T-cell (primary cell): ENCODE measurements at regions not wholly inside any gene's neighbourhood (a gene's known extent, or its start where the extent isn't known, plus 50 kb on each side); places are given as distances from the start of the nearest gene placed in this dataset.

Experiments
- ATAC-seq, 4 experiments: fragments of 200-7000 bp in 3 of 4; fragments of 150-1000 bp in 1 of 4; cut with Tn5 transposase; replicated peaks in 1 of 4; 1 replicate in 3 of 4; 2 replicates in 1 of 4; pipeline ENCODE4 v1.10.0; 2021; ENCODE audit warnings: moderate library complexity in 3 of 4, mild to moderate bottlenecking in 2 of 4, moderate number of reproducible peaks in 1 of 4
- CTCF ChIA-PET, 2 donors: fragments of 300-600 bp; sonication (Branson Sonifier 250); formaldehyde crosslinking; loops; one replicate each; lab custom pipeline; 2022; ENCODE audit warnings: antibody characterized with exemption in 2 of 2; lab: Charles Lee
- POLR2A ChIA-PET, 2 donors: fragments of 300-600 bp; sonication (Branson Sonifier 250); formaldehyde crosslinking; loops; one replicate each; lab custom pipeline; 2022; ENCODE audit warnings: antibody characterized with exemption in 2 of 2; lab: Charles Lee
- DNase-seq, 35 experiments: peaks; one replicate each; pipeline versions ENCODE4 v3.0.0 to v3.0.0-alpha.2; 2013 to 2023
- H3K27ac ChIP-seq: one replicate; pipeline ENCODE4 v1.5.1; 2013; ENCODE audit warnings: low read length
- H3K27me3 ChIP-seq, 2 experiments: replicated peaks in 1 of 2; 1 replicate in 1 of 2; 2 replicates in 1 of 2; pipeline versions ENCODE4 v1.6.1 to v1.7.0; 2013; ENCODE audit warnings: low read length in 1 of 2, mixed read lengths in 1 of 2; ENCODE audit not compliant: control insufficient read depth in 2 of 2, insufficient read depth in 2 of 2; ENCODE audit errors: extremely low read depth in 1 of 2
- H3K36me3 ChIP-seq, 2 donors: 1 replicate in 1 of 2; 2 replicates in 1 of 2; pipeline versions ENCODE4 v1.6.1 to v1.7.0; 2013; ENCODE audit warnings: low read length in 1 of 2; ENCODE audit not compliant: control insufficient read depth in 2 of 2, insufficient read depth in 1 of 2; ENCODE audit errors: extremely low read depth in 1 of 2
- H3K4me1 ChIP-seq, 2 experiments: 1 replicate in 1 of 2; 2 replicates in 1 of 2; pipeline versions ENCODE4 v1.6.1 to v1.7.0; 2013; ENCODE audit warnings: low read length in 2 of 2, mixed read lengths in 1 of 2; ENCODE audit not compliant: insufficient read depth in 2 of 2, control insufficient read depth in 1 of 2; ENCODE audit errors: extremely low read depth in 1 of 2
- H3K4me3 ChIP-seq, 2 donors: 1 replicate in 1 of 2; 2 replicates in 1 of 2; pipeline versions ENCODE4 v1.5.1 to v1.7.0; 2013; ENCODE audit warnings: mild to moderate bottlenecking in 2 of 2, low read length in 1 of 2, moderate library complexity in 1 of 2; ENCODE audit not compliant: control insufficient read depth in 1 of 2; ENCODE audit errors: extremely low read depth in 1 of 2
- H3K9me3 ChIP-seq: 2 replicates; pipeline ENCODE4 v1.7.0; 2013
- H3K27ac Mint-ChIP-seq, 2 donors: one replicate each; pipeline ENCODE4 v1.8.0; 2020 to 2021; ENCODE audit warnings: mild to moderate bottlenecking in 2 of 2, mixed read lengths in 2 of 2
- H3K27me3 Mint-ChIP-seq, 2 donors: one replicate each; pipeline ENCODE4 v1.8.0; 2021 to 2022; ENCODE audit warnings: mixed read lengths in 2 of 2
- H3K36me3 Mint-ChIP-seq: one replicate; pipeline ENCODE4 v1.8.0; 2021; ENCODE audit warnings: mixed read lengths
- H3K4me1 Mint-ChIP-seq, 3 donors: one replicate each; pipeline ENCODE4 v1.8.0; 2020 to 2022; ENCODE audit warnings: mixed read lengths in 3 of 3, mild to moderate bottlenecking in 1 of 3
- H3K4me3 Mint-ChIP-seq, 3 donors: one replicate each; pipeline ENCODE4 v1.8.0; 2020 to 2022; ENCODE audit warnings: mild to moderate bottlenecking in 3 of 3, mixed read lengths in 3 of 3, moderate library complexity in 3 of 3
- H3K9me3 Mint-ChIP-seq, 3 donors: one replicate each; pipeline ENCODE4 v1.8.0; 2020 to 2022; ENCODE audit warnings: mixed read lengths in 3 of 3
- WGBS: methylation state at CpG from one replicate; pipeline ENCODE4 v1.1.5; 2013; ENCODE audit warnings: missing lambda C conversion rate; ENCODE audit not compliant: insufficient coverage; 5-methylcytosine and 5-hydroxymethylcytosine counted together

- peak in 1 of 4 experiments; percentile 29 for ATAC-seq
- CTCF ChIA-PET: interaction anchor here in 1 of 2 donors (0.6 kb wide), 1 partner anchor 194 kb away, joined by 3 read pairs; no protein-coding TSS in a partner anchor
- H3K4me1 ChIP-seq: peaks cover 6 to 10% of the 10 kb centered on the region in 2 experiments
- POLR2A ChIA-PET: interaction anchor here in 1 of 2 donors (0.8 kb wide), 1 partner anchor 66 kb away, joined by 5 read pairs; the partner anchor contains the start of gene INTS6
- no peak overlapping the region for H3K4me3 ChIP-seq
- no peaks in the 10 kb centered on the region for H3K9me3 Mint-ChIP-seq
- H3K4me1 Mint-ChIP-seq: peaks cover 0 to 17% (median 14%) of the 10 kb centered on the region in 3 donors
- H3K27ac Mint-ChIP-seq: peak overlapping the region in 1 of 2 donors; percentile 61
- no peaks in the 10 kb centered on the region for H3K27me3 ChIP-seq
- peak in 1 of 35 experiments; percentile 4 for DNase-seq
- H3K27me3 Mint-ChIP-seq: no peaks in the 10 kb centered on the region
- H3K4me3 Mint-ChIP-seq: no peak overlapping the region
- no peak overlapping the region for H3K27ac ChIP-seq
- no peaks in the 10 kb centered on the region for H3K9me3 ChIP-seq
- no peaks in the 10 kb centered on the region for H3K36me3 Mint-ChIP-seq
- H3K36me3 ChIP-seq: no peaks in the 10 kb centered on the region
- no CpG with 5 or more reads among the region's 6 CpGs for WGBS
Observed at GRCh38 chr13:51518827-51519226, 65.4 kb upstream of the WDFY2 start.

GRCh38 chr13:51519771-51520216 is 64.5 kb upstream of the WDFY2 start:
- Histone ChIP-seq H3K9me3 (no peaks in the 10 kb centered on the region), H3K27ac (no peak overlapping the region), H3K4me1 (peaks cover 10 to 12% of the 10 kb centered on the region in 2 experiments), H3K27me3 (no peaks in the 10 kb centered on the region), H3K36me3 (no peaks in the 10 kb centered on the region), H3K4me3 (no peak overlapping the region)
- H3K4me1 Mint-ChIP-seq: peaks cover 0 to 17% (median 14%) of the 10 kb centered on the region in 3 donors
- no CpG with 5 or more reads among the region's 3 CpGs for WGBS
- ATAC-seq (no peak), DNase-seq (no peak)
- no peaks in the 10 kb centered on the region for H3K9me3 Mint-ChIP-seq
- no peak overlapping the region for H3K4me3 Mint-ChIP-seq
- H3K27me3 Mint-ChIP-seq: no peaks in the 10 kb centered on the region
- H3K36me3 Mint-ChIP-seq: no peaks in the 10 kb centered on the region
- ChIA-PET POLR2A (interaction anchor here (0.6 to 0.7 kb wide), 2 partner anchors 33 kb away, joined by 3 to 14 read pairs; no protein-coding TSS in a partner anchor), CTCF (no interaction called here)
- no peak overlapping the region for H3K27ac Mint-ChIP-seq

GRCh38 chr13:51520524-51520923 is 63.7 kb upstream of the WDFY2 start:
- CTCF ChIA-PET: interaction anchor here in 1 of 2 donors (0.7 kb wide), 1 partner anchor 224 kb away, joined by 3 read pairs; no protein-coding TSS in a partner anchor
- no peaks in the 10 kb centered on the region for H3K9me3 Mint-ChIP-seq
- ATAC-seq: no peak

GRCh38 chr13:51523082-51523518 is 61.2 kb upstream of the WDFY2 start:
- Histone ChIP-seq H3K27ac (no peak overlapping the region), H3K9me3 (no peaks in the 10 kb centered on the region), H3K4me1 (peaks cover 10 to 14% of the 10 kb centered on the region in 2 experiments), H3K27me3 (peaks cover 0 to 4% of the 10 kb centered on the region in 2 experiments), H3K4me3 (peak overlapping the region in 1 of 2 donors; percentile 18), H3K36me3 (no peaks in the 10 kb centered on the region)
- Mint-ChIP-seq H3K4me3 (no peak overlapping the region), H3K27ac (peak overlapping the region in 1 of 2 donors; percentile 15), H3K27me3 (no peaks in the 10 kb centered on the region), H3K36me3 (no peaks in the 10 kb centered on the region), H3K9me3 (peaks cover 0 to 5% (median 0%) of the 10 kb centered on the region in 3 donors), H3K4me1 (peaks cover 0 to 17% (median 14%) of the 10 kb centered on the region in 3 donors)
- ChIA-PET POLR2A (no interaction called here), CTCF (interaction anchor here in 1 of 2 donors (0.5 kb wide), 1 partner anchor 25 kb away, joined by 4 read pairs; no protein-coding TSS in a partner anchor)
- WGBS: no CpG with 5 or more reads among the region's 4 CpGs
- peak in 25 of 35 experiments; percentile 1 to 40 (median 11) for DNase-seq
- ATAC-seq: peak in 2 of 4 experiments; percentile 38 to 73

More at GRCh38 chr13:51520524-51520923, 63.7 kb upstream of the WDFY2 start:
- H3K36me3 Mint-ChIP-seq: no peaks in the 10 kb centered on the region
- no CpG with 5 or more reads among the region's 4 CpGs for WGBS
- POLR2A ChIA-PET: interaction anchor here in 1 of 2 donors (0.6 kb wide), 1 partner anchor 32 kb away, joined by 3 read pairs; no protein-coding TSS in a partner anchor
- Histone ChIP-seq H3K4me3 (no peak overlapping the region), H3K4me1 (peaks cover 10 to 14% of the 10 kb centered on the region in 2 experiments), H3K36me3 (no peaks in the 10 kb centered on the region), H3K27me3 (no peaks in the 10 kb centered on the region), H3K27ac (no peak overlapping the region), H3K9me3 (no peaks in the 10 kb centered on the region)
- DNase-seq: no peak
- H3K4me1 Mint-ChIP-seq: peaks cover 0 to 17% (median 14%) of the 10 kb centered on the region in 3 donors
- no peak overlapping the region for H3K4me3 Mint-ChIP-seq
- H3K27ac Mint-ChIP-seq: no peak overlapping the region
- H3K27me3 Mint-ChIP-seq: no peaks in the 10 kb centered on the region

DNA sequence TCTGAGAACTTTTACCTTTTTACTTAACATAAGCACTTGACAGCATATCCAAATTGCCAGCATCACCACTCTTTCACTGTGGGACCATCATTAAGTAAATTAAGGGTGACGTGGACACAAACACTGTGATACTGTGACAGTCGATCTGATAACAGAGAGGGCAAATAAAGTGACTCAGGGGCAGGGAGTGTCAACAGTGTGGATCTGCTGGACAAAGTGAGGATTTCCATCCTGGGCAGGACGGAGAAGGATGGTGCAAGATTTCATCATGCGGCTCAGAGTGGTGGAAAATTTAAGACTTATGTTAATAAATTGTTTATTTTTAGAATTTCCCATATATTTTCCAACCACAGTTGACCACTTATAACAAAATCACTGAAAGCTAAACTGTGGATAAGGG is 60.0 kb upstream of the WDFY2 start:
- ChIA-PET POLR2A (no interaction called here), CTCF (no interaction called here)
- Mint-ChIP-seq H3K27me3 (no peaks in the 10 kb centered on the region), H3K4me3 (no peak overlapping the region), H3K9me3 (peaks cover 0 to 5% (median 0%) of the 10 kb centered on the region in 3 donors), H3K27ac (no peak overlapping the region), H3K36me3 (no peaks in the 10 kb centered on the region), H3K4me1 (peaks cover 0 to 15% (median 9%) of the 10 kb centered on the region in 3 donors)
- DNase-seq (no peak), ATAC-seq (no peak)
- Histone ChIP-seq H3K4me1 (peaks cover 10 to 14% of the 10 kb centered on the region in 2 experiments), H3K9me3 (no peaks in the 10 kb centered on the region), H3K4me3 (no peak overlapping the region), H3K27me3 (peaks cover 0 to 4% of the 10 kb centered on the region in 2 experiments), H3K36me3 (no peaks in the 10 kb centered on the region), H3K27ac (no peak overlapping the region)
- 95% methylated on average over 2 of the region's 4 CpGs for WGBS

DNA sequence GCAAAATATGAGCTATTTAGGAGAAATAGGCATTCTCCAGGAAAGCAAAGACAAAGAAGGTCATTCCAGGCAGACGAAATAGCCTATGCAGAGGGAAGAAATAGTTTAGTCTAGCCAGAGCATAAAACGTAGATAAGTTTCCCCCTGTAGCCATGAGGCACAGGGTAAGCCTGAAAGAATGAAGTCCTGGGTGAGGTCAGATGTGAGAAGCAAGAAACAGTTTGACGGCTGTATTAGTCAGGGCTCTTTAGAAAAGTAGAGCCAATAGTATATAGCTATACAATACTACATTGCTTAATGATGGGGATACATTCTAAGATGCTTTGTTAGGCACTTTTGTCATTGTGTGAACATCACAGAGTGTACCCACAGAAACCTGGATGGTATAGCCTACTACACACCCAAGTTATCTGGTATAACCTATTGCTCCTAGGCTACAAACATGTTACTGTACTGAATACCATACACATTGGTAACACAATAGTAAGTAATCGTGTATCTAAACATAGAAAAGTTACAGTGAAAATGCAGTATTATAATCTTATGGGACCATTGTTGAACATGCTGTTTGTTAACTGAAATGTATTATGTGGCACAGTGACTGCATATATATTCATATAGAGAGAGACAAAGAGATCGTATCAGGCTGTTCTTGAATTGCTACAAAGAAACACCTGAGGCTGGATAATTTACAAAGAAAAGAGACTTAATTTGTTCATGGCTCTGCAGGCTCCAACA is 59.3 kb upstream of the WDFY2 start:
- no peak overlapping the region for H3K27ac Mint-ChIP-seq
- 100% methylated on average over 3 of the region's 5 CpGs for WGBS
- POLR2A ChIA-PET: no interaction called here

More for the DNA sequence above, 59.3 kb upstream of the WDFY2 start:
- CTCF ChIA-PET: no interaction called here
- Histone ChIP-seq H3K27ac (no peak overlapping the region), H3K4me3 (no peak overlapping the region), H3K36me3 (no peaks in the 10 kb centered on the region), H3K4me1 (peaks cover 10 to 14% of the 10 kb centered on the region in 2 experiments), H3K27me3 (peaks cover 0 to 4% of the 10 kb centered on the region in 2 experiments), H3K9me3 (no peaks in the 10 kb centered on the region)
- H3K9me3 Mint-ChIP-seq: peaks cover 0 to 5% (median 0%) of the 10 kb centered on the region in 3 donors
- DNase-seq (no peak), ATAC-seq (no peak)
- no peaks in the 10 kb centered on the region for H3K36me3 Mint-ChIP-seq
- H3K4me1 Mint-ChIP-seq: peaks cover 0 to 16% (median 9%) of the 10 kb centered on the region in 3 donors
- H3K4me3 Mint-ChIP-seq: no peak overlapping the region
- no peaks in the 10 kb centered on the region for H3K27me3 Mint-ChIP-seq
